ENCODE measurements at regions not wholly inside any gene's neighbourhood (a gene's known extent, or its start where the extent isn't known, plus 50 kb on each side); places are given as distances from the start of the nearest gene placed in this dataset.

DNA sequence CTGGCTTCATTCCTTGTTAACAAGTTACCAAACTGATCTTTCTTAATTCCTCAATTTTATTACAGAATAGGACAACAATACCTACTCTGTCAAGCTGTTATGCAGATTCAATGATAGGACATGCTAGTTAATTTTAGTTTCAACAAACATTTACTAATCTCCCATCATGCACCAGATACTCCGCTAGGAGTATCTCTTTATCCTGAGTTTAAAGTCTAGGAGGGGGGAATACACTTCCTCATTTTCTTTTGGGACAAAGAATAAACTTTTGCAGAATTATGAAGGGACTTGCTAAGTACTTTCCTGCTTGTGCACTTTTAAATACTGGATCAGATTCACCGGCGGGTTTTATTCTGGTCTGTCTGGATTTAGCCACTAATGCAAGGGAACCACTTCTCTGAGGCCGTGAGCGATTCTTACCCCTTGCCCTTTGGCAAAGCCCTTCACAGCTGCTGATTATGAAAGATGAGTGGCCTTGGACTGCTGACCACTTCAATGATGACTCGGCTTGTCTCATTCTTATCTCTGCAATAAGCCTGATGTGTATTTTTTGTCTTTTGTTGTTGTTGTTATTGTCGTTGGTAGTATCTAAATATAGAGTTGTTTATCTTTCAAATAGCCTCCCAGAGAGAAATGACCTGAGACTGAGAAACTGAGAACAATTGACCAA, 73.9 kb downstream of the RMI1 start:
- no peaks in the 10 kb centered on the region for H3K9me3 ChIP-seq (ENCODE audit: control insufficient read depth in 5 of 5, low read length in 5 of 5)
- no peak overlapping the region for H3K4me3 ChIP-seq (ENCODE audit: low read depth in 1 of 5, low read length in 5 of 5)
- H3K9ac ChIP-seq (ENCODE audit: low read length in 5 of 5) = no peak overlapping the region
- H3K36me3 ChIP-seq (ENCODE audit: control insufficient read depth in 5 of 5, insufficient read depth in 5 of 5, low read length in 5 of 5) = no peaks in the 10 kb centered on the region
- no peak overlapping the region for H3K27ac ChIP-seq (ENCODE audit: low read depth, low read length)
- H3K27me3 ChIP-seq (ENCODE audit: control insufficient read depth in 5 of 5, insufficient read depth in 4 of 5, low read length in 5 of 5) = no peaks in the 10 kb centered on the region
- no peaks in the 10 kb centered on the region for H3K4me1 ChIP-seq (ENCODE audit: control insufficient read depth in 5 of 5, insufficient read depth in 5 of 5, low read length in 5 of 5)

- Histone ChIP-seq H3K27me3 (ENCODE audit: control insufficient read depth in 5 of 5, insufficient read depth in 4 of 5, low read length in 5 of 5) (no peaks in the 10 kb centered on the region), H3K4me1 (ENCODE audit: control insufficient read depth in 5 of 5, insufficient read depth in 5 of 5, low read length in 5 of 5) (no peaks in the 10 kb centered on the region), H3K27ac (ENCODE audit: low read depth, low read length) (no peak overlapping the region), H3K4me3 (ENCODE audit: low read depth in 1 of 5, low read length in 5 of 5) (no peak overlapping the region), H3K9ac (ENCODE audit: low read length in 5 of 5) (no peak overlapping the region), H3K36me3 (ENCODE audit: control insufficient read depth in 5 of 5, insufficient read depth in 5 of 5, low read length in 5 of 5) (no peaks in the 10 kb centered on the region), H3K9me3 (ENCODE audit: control insufficient read depth in 5 of 5, low read length in 5 of 5) (no peaks in the 10 kb centered on the region)
Measured at GRCh38 chr9:84057662-84058061, 77.1 kb downstream of the RMI1 start.

- Histone ChIP-seq H3K4me1 (ENCODE audit: control insufficient read depth in 5 of 5, insufficient read depth in 5 of 5, low read length in 5 of 5) (no peaks in the 10 kb centered on the region), H3K36me3 (ENCODE audit: control insufficient read depth in 5 of 5, insufficient read depth in 5 of 5, low read length in 5 of 5) (no peaks in the 10 kb centered on the region), H3K27ac (ENCODE audit: low read depth, low read length) (no peak overlapping the region), H3K4me3 (ENCODE audit: low read depth in 1 of 5, low read length in 5 of 5) (no peak overlapping the region), H3K9ac (ENCODE audit: low read length in 5 of 5) (no peak overlapping the region), H3K27me3 (ENCODE audit: control insufficient read depth in 5 of 5, insufficient read depth in 4 of 5, low read length in 5 of 5) (no peaks in the 10 kb centered on the region), H3K9me3 (ENCODE audit: control insufficient read depth in 5 of 5, low read length in 5 of 5) (no peaks in the 10 kb centered on the region)
Measured at GRCh38 chr9:84059936-84060335, 79.3 kb downstream of the RMI1 start.

DNA sequence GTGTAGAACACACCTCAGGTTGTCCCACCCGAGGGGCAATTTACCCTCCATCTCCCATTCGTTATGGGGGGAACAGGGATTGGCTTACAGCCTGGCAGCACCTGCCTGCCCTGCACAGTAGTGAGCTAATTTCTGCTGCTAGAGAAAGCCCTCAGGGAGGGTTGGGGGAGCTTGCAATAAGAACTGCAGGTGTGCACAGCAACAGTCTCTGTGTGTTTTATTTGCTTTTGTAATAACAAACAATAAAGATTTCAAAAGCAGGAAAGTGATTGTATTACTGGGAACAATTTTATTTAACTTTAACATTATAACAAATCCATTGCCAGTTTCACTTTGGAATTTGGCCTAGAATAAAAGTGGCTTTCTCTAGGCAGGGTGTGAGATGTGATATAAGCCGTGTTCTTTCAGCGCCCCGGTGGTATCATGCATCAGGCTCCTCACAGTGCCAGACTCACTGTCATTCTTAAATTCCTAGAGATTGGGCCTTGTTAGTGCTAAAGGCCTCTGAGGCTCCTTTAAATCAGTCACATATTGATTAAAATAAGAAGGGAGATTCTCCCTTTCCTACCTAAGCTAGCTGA, 81.1 kb downstream of the RMI1 start:
- no peak overlapping the region for H3K9ac ChIP-seq (ENCODE audit: low read length in 5 of 5)

DNA sequence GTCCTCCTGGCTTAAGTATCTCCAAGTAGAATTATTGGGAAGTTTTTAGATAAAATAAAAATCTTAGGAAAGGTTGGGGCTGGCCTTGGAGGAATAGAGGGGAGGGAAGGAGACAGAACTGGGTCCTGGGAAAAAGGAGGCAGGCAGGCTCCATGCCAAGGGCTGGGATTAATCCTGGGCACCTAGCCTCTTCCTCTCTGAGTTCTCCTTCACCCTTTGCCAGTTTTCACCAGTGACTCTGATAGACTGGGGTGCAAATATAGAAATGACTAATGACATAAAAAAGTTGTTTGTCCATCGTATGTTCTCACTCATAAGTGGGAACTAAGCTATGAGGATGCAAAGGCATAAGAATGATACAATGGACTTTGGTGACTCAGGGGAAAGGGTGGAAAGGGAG, 81.9 kb downstream of the RMI1 start:
- Histone ChIP-seq H3K27ac (ENCODE audit: low read depth, low read length) (no peak overlapping the region), H3K9me3 (ENCODE audit: control insufficient read depth in 5 of 5, low read length in 5 of 5) (no peaks in the 10 kb centered on the region), H3K9ac (ENCODE audit: low read length in 5 of 5) (no peak overlapping the region), H3K36me3 (ENCODE audit: control insufficient read depth in 5 of 5, insufficient read depth in 5 of 5, low read length in 5 of 5) (no peaks in the 10 kb centered on the region), H3K4me1 (ENCODE audit: control insufficient read depth in 5 of 5, insufficient read depth in 5 of 5, low read length in 5 of 5) (no peaks in the 10 kb centered on the region), H3K4me3 (ENCODE audit: low read depth in 1 of 5, low read length in 5 of 5) (no peak overlapping the region), H3K27me3 (ENCODE audit: control insufficient read depth in 5 of 5, insufficient read depth in 4 of 5, low read length in 5 of 5) (no peaks in the 10 kb centered on the region)

More for the DNA sequence above, 81.1 kb downstream of the RMI1 start:
- no peaks in the 10 kb centered on the region for H3K36me3 ChIP-seq (ENCODE audit: control insufficient read depth in 5 of 5, insufficient read depth in 5 of 5, low read length in 5 of 5)
- no peak overlapping the region for H3K27ac ChIP-seq (ENCODE audit: low read depth, low read length)
- H3K9me3 ChIP-seq (ENCODE audit: control insufficient read depth in 5 of 5, low read length in 5 of 5) = no peaks in the 10 kb centered on the region
- no peak overlapping the region for H3K4me3 ChIP-seq (ENCODE audit: low read depth in 1 of 5, low read length in 5 of 5)
- H3K4me1 ChIP-seq (ENCODE audit: control insufficient read depth in 5 of 5, insufficient read depth in 5 of 5, low read length in 5 of 5) = no peaks in the 10 kb centered on the region
- no peaks in the 10 kb centered on the region for H3K27me3 ChIP-seq (ENCODE audit: control insufficient read depth in 5 of 5, insufficient read depth in 4 of 5, low read length in 5 of 5)

- Histone ChIP-seq H3K9ac (ENCODE audit: low read length in 5 of 5) (no peak overlapping the region), H3K27me3 (ENCODE audit: control insufficient read depth in 5 of 5, insufficient read depth in 4 of 5, low read length in 5 of 5) (no peaks in the 10 kb centered on the region), H3K4me3 (ENCODE audit: low read depth in 1 of 5, low read length in 5 of 5) (no peak overlapping the region), H3K9me3 (ENCODE audit: control insufficient read depth in 5 of 5, low read length in 5 of 5) (no peaks in the 10 kb centered on the region), H3K27ac (ENCODE audit: low read depth, low read length) (no peak overlapping the region), H3K4me1 (ENCODE audit: control insufficient read depth in 5 of 5, insufficient read depth in 5 of 5, low read length in 5 of 5) (no peaks in the 10 kb centered on the region), H3K36me3 (ENCODE audit: control insufficient read depth in 5 of 5, insufficient read depth in 5 of 5, low read length in 5 of 5) (no peaks in the 10 kb centered on the region)
Measured at GRCh38 chr9:84067821-84068220, 87.2 kb downstream of the RMI1 start.

- no peaks in the 10 kb centered on the region for H3K4me1 ChIP-seq (ENCODE audit: control insufficient read depth in 5 of 5, insufficient read depth in 5 of 5, low read length in 5 of 5)
- no peaks in the 10 kb centered on the region for H3K27me3 ChIP-seq (ENCODE audit: control insufficient read depth in 5 of 5, insufficient read depth in 4 of 5, low read length in 5 of 5)
- no peaks in the 10 kb centered on the region for H3K9me3 ChIP-seq (ENCODE audit: control insufficient read depth in 5 of 5, low read length in 5 of 5)
- H3K4me3 ChIP-seq (ENCODE audit: low read depth in 1 of 5, low read length in 5 of 5) = no peak overlapping the region
- H3K36me3 ChIP-seq (ENCODE audit: control insufficient read depth in 5 of 5, insufficient read depth in 5 of 5, low read length in 5 of 5) = no peaks in the 10 kb centered on the region
- H3K27ac ChIP-seq (ENCODE audit: low read depth, low read length) = no peak overlapping the region
- no peak overlapping the region for H3K9ac ChIP-seq (ENCODE audit: low read length in 5 of 5)
Measured at GRCh38 chr9:84068872-84069271, 88.3 kb downstream of the RMI1 start.

DNA sequence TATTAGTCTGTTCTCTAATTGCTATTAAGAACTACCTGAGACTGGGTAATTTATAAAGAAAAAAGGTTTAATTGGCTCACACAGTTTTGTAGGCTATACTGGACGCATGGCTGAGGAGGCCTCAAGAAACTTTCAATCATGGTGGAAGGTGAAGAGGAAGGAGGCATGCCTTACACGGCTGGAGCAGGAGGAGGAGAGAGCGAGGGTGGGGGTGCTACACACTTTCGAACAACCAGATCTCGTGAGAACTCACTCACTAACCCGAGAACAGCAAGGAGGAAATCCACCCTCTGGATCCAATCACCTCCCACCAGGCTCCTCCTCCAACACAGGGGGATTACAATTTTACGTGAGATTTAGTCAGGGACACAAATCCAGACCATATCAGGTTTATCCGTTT, 90.0 kb downstream of the RMI1 start:
- H3K4me3 ChIP-seq (ENCODE audit: low read depth in 1 of 5, low read length in 5 of 5) = no peak overlapping the region
- no peaks in the 10 kb centered on the region for H3K36me3 ChIP-seq (ENCODE audit: control insufficient read depth in 5 of 5, insufficient read depth in 5 of 5, low read length in 5 of 5)
- no peak overlapping the region for H3K9ac ChIP-seq (ENCODE audit: low read length in 5 of 5)
- H3K4me1 ChIP-seq (ENCODE audit: control insufficient read depth in 5 of 5, insufficient read depth in 5 of 5, low read length in 5 of 5) = no peaks in the 10 kb centered on the region
- no peaks in the 10 kb centered on the region for H3K27me3 ChIP-seq (ENCODE audit: control insufficient read depth in 5 of 5, insufficient read depth in 4 of 5, low read length in 5 of 5)
- no peak overlapping the region for H3K27ac ChIP-seq (ENCODE audit: low read depth, low read length)
- H3K9me3 ChIP-seq (ENCODE audit: control insufficient read depth in 5 of 5, low read length in 5 of 5) = no peaks in the 10 kb centered on the region

DNA sequence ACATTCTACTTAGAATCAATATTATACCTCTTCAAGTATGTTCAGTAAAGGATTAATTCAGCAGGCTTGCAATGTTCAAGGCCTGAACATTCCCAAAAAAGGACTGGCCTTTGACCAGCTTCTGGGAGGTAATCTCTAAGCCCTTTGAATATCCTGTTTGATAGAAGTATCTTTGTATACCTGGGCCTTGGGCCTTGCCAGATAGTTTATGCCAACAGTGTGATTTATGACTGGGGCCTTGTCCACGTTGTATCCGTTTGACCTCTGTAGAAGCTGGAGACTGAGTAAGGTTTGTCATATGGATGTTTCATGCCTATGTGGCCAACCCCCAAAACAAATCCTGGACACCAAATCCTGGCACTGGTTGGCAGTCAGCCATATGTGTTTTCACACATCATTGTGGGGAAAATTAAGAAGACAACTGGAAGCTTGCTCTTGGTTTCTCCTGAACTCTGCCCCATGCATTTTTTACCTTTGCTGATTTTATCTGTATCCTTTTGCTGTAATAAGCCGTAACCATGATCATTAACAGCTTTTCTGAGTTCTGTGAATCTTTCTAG, 92.1 kb downstream of the RMI1 start:
- H3K9me3 ChIP-seq (ENCODE audit: control insufficient read depth in 5 of 5, low read length in 5 of 5) = peaks cover 0 to 2% (median 0%) of the 10 kb centered on the region in 5 donors
- H3K4me3 ChIP-seq (ENCODE audit: low read depth in 1 of 5, low read length in 5 of 5) = no peak overlapping the region
- no peaks in the 10 kb centered on the region for H3K36me3 ChIP-seq (ENCODE audit: control insufficient read depth in 5 of 5, insufficient read depth in 5 of 5, low read length in 5 of 5)
- no peak overlapping the region for H3K9ac ChIP-seq (ENCODE audit: low read length in 5 of 5)
- no peaks in the 10 kb centered on the region for H3K27me3 ChIP-seq (ENCODE audit: control insufficient read depth in 5 of 5, insufficient read depth in 4 of 5, low read length in 5 of 5)
- H3K4me1 ChIP-seq (ENCODE audit: control insufficient read depth in 5 of 5, insufficient read depth in 5 of 5, low read length in 5 of 5) = no peaks in the 10 kb centered on the region
- no peak overlapping the region for H3K27ac ChIP-seq (ENCODE audit: low read depth, low read length)

DNA sequence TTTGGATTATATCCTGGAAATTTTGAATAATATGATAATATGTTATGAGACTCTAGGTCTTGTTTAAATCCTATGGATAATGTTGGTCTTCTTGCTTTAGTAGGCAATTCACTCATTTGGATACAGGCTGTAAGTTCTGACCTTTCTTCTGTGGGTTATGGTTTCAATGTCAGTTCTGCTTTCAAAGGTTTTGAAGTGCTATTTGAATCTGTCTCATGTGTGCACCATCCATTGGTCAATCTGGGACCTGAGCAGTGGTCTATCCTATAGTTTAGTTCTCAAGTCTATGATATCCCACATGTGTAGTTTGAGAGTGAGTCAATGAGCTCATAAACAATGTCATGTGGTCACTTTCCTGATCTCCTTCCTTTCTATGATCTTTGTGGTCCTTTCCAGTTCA, 94.4 kb downstream of the RMI1 start:
- Histone ChIP-seq H3K4me1 (ENCODE audit: control insufficient read depth in 5 of 5, insufficient read depth in 5 of 5, low read length in 5 of 5) (peaks cover 0 to 12% (median 0%) of the 10 kb centered on the region in 5 donors), H3K9ac (ENCODE audit: low read length in 5 of 5) (no peak overlapping the region), H3K4me3 (ENCODE audit: low read depth in 1 of 5, low read length in 5 of 5) (no peak overlapping the region), H3K27ac (ENCODE audit: low read depth, low read length) (no peak overlapping the region), H3K36me3 (ENCODE audit: control insufficient read depth in 5 of 5, insufficient read depth in 5 of 5, low read length in 5 of 5) (no peaks in the 10 kb centered on the region), H3K9me3 (ENCODE audit: control insufficient read depth in 5 of 5, low read length in 5 of 5) (peaks cover 0 to 2% (median 0%) of the 10 kb centered on the region in 5 donors), H3K27me3 (ENCODE audit: control insufficient read depth in 5 of 5, insufficient read depth in 4 of 5, low read length in 5 of 5) (no peaks in the 10 kb centered on the region)

Data from subcutaneous abdominal adipose tissue (tissue), 5 donors.